NB4 (cell line): ENCODE measurements at regions not wholly inside any gene's neighbourhood (a gene's known extent, or its start where the extent isn't known, plus 50 kb on each side); places are given as distances from the start of the nearest gene placed in this dataset.

Experiments
- DNase-seq: peaks from one replicate; pipeline ENCODE4 v3.0.0; 2010; ENCODE audit warnings: low read depth
- H3K4me3 ChIP-seq: one replicate; pipeline ENCODE4 v1.5.1; 2011; ENCODE audit warnings: mild to moderate bottlenecking, low read depth, low read length, moderate library complexity
- MYC ChIP-seq: IDR thresholded peaks from 2 replicates; pipeline ENCODE4 v1.6.1; 2011; ENCODE audit warnings: low read depth, low read length
- POLR2A ChIP-seq: IDR thresholded peaks from 2 replicates; pipeline ENCODE4 v1.6.1; 2011; ENCODE audit warnings: mild to moderate bottlenecking; ENCODE audit not compliant: insufficient read length; ENCODE audit errors: extremely low read depth
- TF ChIP-seq, protein P1 (sequence below): IDR thresholded peaks from one replicate; pipeline ENCODE4 v1.5.1; 2012; ENCODE audit warnings: low read depth, low read length
- TF ChIP-seq, protein P2 (sequence below): IDR thresholded peaks from 2 replicates; pipeline ENCODE4 v1.6.1; 2011; ENCODE audit warnings: low read depth, low read length

DNA sequence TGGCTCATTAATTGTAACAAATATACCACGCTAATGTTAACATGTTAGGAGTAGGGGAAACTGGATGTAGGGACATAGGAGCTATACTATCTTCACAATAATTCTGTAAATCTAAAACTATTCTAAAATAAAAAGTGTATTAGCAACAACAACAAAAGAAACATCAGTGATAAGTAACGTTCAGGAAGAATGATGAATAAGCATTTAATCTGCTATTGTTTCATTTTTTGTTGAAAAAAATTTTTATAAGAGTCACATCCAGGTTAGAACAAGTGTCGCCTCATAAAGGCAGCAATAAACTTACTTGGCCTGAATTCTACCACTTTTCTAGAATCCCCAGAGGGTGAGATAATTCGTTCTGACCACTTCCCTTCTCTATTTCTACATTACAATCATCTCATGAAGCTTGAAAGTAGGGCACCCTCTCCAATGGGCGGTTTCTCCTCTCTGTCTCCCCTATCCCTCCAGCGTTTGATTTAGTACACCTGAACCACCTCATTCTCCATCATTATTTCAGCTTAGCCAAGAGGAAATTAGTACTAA, 253.1 kb upstream of the IPO5 start:
- DNase-seq = no peak
- TF ChIP-seq POLR2A (no peak), MYC (no peak)
- TF ChIP-seq, protein P1, sequence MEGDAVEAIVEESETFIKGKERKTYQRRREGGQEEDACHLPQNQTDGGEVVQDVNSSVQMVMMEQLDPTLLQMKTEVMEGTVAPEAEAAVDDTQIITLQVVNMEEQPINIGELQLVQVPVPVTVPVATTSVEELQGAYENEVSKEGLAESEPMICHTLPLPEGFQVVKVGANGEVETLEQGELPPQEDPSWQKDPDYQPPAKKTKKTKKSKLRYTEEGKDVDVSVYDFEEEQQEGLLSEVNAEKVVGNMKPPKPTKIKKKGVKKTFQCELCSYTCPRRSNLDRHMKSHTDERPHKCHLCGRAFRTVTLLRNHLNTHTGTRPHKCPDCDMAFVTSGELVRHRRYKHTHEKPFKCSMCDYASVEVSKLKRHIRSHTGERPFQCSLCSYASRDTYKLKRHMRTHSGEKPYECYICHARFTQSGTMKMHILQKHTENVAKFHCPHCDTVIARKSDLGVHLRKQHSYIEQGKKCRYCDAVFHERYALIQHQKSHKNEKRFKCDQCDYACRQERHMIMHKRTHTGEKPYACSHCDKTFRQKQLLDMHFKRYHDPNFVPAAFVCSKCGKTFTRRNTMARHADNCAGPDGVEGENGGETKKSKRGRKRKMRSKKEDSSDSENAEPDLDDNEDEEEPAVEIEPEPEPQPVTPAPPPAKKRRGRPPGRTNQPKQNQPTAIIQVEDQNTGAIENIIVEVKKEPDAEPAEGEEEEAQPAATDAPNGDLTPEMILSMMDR = no peak
- TF ChIP-seq, protein P2, sequence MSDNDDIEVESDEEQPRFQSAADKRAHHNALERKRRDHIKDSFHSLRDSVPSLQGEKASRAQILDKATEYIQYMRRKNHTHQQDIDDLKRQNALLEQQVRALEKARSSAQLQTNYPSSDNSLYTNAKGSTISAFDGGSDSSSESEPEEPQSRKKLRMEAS = no peak

GRCh38 chr13:97702614-97703013, 250.9 kb upstream of the IPO5 start:
- no peak overlapping the region for H3K4me3 ChIP-seq
- TF ChIP-seq, protein P2 = no peak
- TF ChIP-seq, protein P1 = no peak
- no peak for TF ChIP-seq POLR2A
- no peak for TF ChIP-seq MYC
- no peak for DNase-seq

More for the DNA sequence above, 253.1 kb upstream of the IPO5 start:
- no peak overlapping the region for H3K4me3 ChIP-seq

DNA sequence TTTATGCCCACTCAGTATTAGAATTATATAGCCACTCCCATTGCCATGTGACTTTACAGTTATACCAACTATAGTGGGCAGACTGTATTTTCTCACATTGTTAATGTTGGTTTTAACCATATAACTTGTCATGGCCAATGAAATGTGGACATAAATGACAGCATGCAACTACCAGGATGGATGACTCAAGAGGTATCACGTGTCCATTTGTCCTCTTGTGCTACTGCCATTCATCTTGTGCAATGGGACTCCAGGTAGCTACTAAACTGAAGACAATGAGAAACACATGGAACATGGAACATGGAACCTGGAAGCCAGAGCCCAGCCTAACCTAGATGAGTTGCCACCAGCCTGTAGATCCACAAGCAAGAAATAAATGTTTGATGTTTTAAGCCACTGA, 242.7 kb upstream of the IPO5 start:
- TF ChIP-seq, protein P2 = peak; percentile 58
- TF ChIP-seq, protein P1 = no peak
- DNase-seq = no peak

GRCh38 chr13:97712770-97713169, 240.7 kb upstream of the IPO5 start:
- TF ChIP-seq, protein P1 = no peak
- TF ChIP-seq, protein P2 = no peak
- TF ChIP-seq MYC (no peak), POLR2A (no peak)
- DNase-seq = no peak
- H3K4me3 ChIP-seq = no peak overlapping the region

More for the DNA sequence above, 242.7 kb upstream of the IPO5 start:
- H3K4me3 ChIP-seq = no peak overlapping the region

DNA sequence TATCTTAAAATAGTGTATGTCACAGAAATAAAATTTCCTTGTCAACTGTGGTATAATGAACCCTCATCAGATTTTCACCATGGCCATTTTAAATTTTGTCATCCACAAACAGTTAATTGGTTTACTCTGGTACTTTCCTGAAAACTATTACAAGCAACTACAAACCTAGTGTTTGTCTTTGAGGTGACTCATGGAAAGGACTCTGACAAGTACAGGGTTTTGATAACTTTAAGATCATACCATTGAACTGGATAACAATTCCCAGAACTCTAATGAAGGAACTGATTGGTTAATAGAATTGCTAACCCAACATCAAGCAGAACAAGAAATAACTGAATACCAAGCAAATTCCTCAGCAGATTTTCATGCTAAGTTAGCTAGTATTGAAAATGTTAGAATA, 237.7 kb upstream of the IPO5 start:
- TF ChIP-seq POLR2A (no peak), MYC (no peak)
- TF ChIP-seq, protein P2 = no peak
- TF ChIP-seq, protein P1 = no peak
- no peak overlapping the region for H3K4me3 ChIP-seq
- DNase-seq = no peak
